CD4-positive, alpha-beta T cell treated with Interleukin-4 for 1 hour (primary cell): ENCODE measurements at regions not wholly inside any gene's neighbourhood (a gene's known extent, or its start where the extent isn't known, plus 50 kb on each side); places are given as distances from the start of the nearest gene placed in this dataset.

Source experiments
- DNase-seq, 2 donors: peaks; one replicate each; pipeline ENCODE4 v3.0.0-alpha.2; 2020 to 2022

DNA sequence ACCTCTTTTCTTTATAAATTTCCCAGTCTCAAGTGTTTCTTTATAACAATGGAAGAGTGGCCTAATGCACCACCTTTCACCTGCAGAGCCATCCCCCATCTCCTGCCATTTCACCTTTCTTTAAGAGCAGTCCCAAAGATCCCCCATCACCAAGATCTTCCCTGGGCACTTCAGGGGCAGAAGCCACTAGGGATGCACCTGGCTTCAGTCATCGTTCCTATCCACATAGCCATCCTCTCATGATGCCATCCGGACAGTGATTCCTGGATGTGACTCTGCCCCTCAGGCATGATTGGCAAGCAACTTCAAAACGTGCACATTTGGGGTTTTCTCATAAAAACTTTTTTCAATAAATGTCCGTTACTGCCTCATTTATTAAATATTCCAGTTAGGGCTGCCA, 225.9 kb downstream of the TBXT start:
- DNase-seq, result no peak

DNA sequence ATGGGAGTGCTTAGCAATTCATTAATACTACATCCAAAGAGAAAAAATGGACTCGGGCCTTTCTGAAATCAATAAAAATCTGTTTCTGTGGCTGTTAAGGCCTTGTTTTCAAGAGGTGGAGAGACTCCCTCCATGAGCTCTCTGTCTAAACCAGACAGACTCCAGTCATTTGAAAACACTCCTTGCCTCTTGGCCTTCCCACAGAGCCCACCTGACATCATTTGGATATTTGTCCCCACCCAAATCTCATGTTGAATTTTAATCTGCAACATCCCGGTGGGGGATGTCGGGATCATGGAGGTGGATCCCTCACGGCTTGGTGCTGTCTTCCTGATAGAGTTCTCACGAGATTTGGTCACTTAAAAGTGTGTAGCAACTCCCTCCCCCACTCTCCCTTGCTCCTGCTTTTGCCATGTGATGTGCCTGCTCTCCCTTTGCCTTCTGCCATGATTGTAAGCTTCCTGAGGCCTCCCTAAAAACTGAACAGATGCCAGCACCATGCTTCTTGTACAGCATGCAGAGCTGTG, 226.3 kb downstream of the TBXT start:
- no peak for DNase-seq

DNA sequence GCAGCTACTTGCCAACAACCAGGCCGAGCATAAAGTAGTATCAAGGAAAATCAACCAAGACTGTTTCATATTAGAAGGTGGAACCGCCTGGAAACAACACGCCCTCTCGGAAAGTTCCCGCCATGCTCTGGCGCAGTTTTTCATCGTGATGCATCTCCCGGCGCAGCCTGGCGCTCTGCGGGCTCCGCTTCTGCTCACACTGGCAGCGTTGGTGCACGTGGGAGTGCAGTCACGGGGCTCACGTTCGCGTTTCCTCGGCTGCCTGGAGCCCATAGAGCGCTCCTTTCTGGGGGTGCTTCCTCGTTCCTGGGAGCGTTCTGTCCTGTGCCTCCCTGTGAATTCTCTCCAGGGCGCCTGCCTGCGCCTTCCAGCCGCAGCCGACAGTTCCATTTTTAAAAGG, 227.3 kb downstream of the TBXT start:
- no peak for DNase-seq

DNA sequence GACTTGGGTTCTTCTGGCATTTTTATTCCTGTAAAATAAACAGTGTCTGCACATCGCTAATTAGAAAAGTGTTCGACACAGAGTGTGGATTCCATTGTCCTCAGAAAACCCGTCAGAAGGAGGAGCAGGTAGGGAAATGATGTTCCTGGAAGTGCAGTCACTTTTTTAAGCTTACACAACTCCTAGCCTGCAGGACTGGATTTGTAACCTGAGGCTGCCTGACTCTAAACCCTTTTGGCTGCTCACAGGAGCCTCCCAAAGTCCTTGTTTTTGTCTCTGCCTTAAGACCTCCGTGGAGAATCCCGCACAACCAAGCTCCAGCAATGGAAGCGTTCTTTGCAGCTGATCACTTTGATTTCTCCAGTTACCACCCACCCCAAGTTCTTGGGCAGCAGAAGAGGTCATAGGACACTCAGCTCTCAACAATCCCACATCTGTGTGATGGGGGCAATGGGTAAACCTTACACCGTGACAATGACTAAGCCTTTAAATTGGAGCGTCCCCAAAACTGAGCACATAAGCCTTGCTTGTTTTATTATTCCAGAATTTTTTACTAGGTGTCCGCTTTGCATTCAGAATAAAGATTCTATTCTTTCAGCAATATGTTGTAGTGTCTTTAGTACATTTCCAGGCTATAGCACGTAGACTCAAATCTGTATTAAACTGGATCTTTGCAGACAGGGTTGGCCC, 227.9 kb downstream of the TBXT start:
- no peak for DNase-seq

GRCh38 chr6:165939047-165939446, 228.6 kb downstream of the TBXT start:
- DNase-seq, result no peak

- no peak for DNase-seq
These were observed 229.9 kb downstream of the TBXT start for GRCh38 chr6:165937564-165938358.

- DNase-seq, result no peak
These were observed 231.0 kb downstream of the TBXT start for GRCh38 chr6:165936660-165937059.

GRCh38 chr6:165936096-165936495, 231.6 kb downstream of the TBXT start:
- no peak for DNase-seq

DNA sequence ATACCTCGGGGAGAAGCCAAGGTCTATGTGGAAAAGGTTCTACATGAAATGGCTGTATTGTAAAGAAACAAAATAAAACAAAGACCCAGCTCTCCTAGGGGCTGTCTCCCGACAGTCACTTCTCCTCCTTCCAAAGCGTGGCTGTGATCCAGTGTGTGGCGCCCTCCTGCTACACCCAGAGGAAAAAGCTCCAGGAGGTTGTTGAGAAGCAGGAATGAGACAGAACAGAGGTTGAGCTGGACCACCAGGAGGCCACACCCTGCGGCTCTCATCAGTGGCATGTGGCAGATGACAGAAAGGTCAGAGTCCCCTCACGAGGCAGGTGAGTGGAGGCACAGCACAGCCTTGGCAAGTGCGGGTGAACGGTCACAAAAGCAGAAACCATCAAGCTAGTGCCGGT, 236.0 kb downstream of the TBXT start:
- no peak for DNase-seq

DNA sequence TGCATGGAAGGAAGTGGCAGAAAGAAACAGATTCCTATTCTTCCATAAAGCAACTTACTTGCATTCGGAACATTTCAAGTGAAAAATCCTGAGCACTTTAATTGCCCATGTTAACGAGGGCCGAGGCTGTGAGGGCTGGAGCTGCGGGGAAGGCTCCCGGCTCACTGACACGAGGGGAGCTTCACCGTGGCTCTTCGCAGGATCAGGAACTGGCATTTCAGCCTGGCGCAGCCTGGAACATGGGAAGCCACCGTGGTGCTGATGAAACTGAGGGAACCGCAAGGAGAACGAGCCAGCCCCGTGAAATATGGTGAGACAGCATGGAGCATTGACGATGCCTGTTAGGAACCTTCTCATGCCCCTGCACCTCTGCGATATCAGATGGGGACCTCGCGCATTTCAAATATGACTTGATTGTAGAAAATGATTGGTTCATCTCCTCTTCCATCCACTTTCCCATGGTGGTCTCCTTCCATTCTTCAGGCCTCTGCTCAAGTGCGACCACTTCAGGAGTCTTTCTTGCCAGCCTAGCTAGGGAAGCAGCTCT, 236.9 kb downstream of the TBXT start:
- no peak for DNase-seq

DNA sequence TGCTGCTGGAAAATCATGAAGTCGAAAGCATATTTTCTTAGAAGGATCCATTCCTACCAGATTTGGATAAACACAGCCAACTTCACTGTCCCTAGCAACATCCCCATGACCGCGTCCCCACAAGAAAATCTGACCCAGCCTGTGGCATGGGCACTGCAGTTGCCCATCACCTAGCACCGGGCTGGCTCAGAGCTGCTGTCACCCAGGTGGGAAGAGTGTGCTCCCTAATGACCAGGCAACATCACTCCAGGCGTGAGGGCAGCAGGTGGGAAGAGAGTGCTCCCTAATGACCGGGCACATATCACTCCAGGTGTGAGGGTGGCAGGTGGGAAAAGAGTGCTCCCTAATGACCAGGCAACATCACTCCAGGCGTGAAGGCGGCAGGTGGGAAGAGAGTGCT, 238.0 kb downstream of the TBXT start:
- DNase-seq, result no peak

DNA sequence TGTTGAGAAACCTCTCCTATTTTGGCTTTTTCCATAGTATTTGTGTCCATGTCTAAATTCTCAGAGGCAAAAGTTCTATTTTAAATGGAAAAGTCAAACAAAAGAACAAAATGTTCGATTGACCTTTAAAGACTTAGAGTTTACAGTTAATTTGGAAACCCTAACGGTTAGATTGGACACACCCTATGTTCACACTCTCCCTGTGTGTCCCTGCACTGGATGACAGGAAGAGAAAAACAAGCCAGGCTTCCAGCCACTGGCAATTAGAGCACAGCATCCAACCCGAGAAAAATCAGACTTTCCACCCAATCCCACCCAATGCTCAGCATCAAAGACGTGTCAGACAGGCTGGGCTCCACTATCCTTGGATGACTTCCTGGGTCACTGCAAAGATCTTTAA, 241.3 kb downstream of the TBXT start:
- no peak for DNase-seq

GRCh38 chr6:165925474-165926156, 242.0 kb downstream of the TBXT start:
- DNase-seq, result no peak

- DNase-seq, result no peak
These were observed 245.3 kb downstream of the TBXT start for GRCh38 chr6:165922309-165922794.

DNA sequence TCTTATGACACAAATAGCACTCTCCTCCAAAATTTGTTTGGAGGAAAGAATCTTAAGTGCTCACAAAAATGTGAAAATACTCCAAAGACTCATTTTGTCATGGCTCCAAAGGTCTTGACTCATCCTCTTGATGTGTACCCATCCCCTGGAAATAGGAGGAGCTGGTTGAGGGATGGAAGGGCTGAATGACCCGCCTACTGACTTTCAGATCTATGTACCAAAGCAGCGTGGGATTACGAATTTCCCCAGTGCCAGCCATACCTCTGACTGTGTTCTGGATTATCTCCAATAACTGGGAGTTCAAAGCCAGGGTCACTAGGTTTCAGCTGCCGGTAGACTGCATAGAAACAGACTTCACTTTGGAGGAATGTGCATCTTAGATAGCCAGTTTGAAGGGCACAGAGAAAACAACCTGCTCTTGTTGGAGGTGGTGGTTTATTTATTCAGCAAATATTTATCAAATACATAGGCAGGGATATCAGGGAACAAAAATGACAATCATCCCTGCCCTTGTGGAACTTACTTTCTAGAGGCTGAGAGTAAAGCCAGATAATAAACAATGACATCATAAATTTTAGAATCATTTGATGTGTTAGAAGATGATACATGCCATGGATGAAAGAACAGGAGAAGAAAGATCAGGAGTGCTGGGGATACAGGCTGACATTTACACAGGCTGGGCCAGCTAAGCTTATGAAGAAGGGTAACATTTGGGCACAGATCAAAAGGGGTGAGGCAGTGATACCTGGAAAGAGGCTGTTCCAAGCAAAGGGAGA, 246.6 kb downstream of the TBXT start:
- DNase-seq, result no peak

GRCh38 chr6:165917576-165917975, 250.1 kb downstream of the TBXT start:
- DNase-seq, result no peak

DNA sequence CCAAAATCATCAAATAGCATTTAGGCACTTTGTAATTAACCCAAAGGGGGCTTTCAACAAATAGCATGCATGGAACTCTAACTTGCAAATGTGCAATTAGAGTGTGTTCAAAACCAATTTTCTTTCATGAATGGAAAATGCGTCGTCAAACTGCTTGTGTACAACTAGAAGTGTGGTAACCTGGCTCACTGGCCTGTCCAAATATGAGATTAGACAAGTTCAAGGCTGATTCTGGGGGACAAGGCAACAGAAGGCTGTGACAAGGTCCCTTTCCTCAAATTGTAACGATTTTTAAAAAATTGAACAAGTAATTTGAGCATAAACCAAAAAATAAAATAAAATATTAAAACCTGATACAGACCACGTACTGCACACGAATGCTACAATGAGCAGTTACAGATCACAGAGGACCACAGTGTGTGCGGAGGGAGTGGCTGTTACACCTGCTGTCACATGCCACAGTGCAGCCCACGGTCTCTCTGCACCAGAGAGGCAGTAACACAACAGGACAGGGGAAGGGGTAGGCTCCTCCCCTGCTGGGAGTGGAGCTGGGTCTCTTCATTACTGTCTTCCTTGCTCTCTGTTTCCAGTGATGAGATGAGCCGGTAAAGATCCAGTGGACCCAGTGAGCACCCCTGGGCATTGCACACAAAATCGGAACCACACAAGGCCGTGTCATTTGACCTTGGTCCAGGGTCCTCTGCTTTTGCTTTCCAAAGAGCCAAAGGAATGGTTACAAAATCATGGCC, 252.2 kb upstream of the PDE10A start:
- no peak for DNase-seq

- no peak for DNase-seq
These were observed 250.9 kb upstream of the PDE10A start for GRCh38 chr6:165913676-165914570.

- DNase-seq, result no peak
These were observed 247.3 kb upstream of the PDE10A start for GRCh38 chr6:165910184-165910966.

DNA sequence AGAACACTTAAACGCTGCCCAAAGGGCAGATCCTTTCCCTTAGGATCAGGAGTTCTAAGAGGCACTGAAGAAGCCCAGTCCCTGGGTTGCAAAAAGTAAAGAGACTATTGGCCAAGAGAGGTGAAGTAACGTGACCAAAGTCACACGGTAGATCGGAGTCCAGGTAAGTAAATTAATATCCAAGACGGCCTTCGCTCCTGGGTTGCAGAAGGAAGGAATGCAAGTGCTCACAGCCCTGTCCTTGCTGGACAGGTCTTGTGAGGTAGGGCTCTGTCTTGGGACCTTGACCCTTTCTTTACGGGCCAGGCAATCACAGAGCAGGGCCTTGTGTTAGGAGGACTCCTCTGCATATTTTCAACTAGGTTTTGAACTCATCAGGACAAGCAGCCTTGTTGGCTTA, 243.7 kb upstream of the PDE10A start:
- no peak for DNase-seq
